Hematopoietic multipotent progenitor cell treated with erythropoietin and hydrocortisone succinate and interleukin-3 and kit ligand, for 15 days (in vitro differentiated cells): ENCODE measurements at regions not wholly inside any gene's neighbourhood (a gene's known extent, or its start where the extent isn't known, plus 50 kb on each side); places are given as distances from the start of the nearest gene placed in this dataset.
"Not testable (repeated sequence)": the region's sequence is repeated elsewhere in the genome, so short reads cannot be mapped to it uniquely, and the experiment has no call there.

Experiments
- DNase-seq: peaks from one replicate; pipeline ENCODE4 v3.0.0-alpha.2; 2015; ENCODE audit warnings: low spot score

DNA sequence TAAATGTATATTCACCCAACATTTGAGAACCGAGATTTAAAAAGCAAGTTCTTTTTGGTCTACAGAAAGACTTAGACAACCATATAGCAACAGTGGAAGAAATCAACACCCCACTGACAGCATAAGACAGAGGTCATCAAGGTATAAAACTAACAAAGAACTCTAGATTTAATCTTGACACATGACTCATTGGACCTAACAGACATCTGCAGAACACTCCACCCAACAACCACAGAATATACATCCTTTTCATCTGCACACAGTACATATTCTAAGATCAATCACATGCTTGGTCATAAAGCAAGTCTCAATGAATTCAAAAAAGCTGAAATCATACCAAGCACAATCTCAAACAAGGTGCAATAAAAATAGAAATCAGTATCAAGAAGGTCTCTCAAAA, 65.8 kb downstream of the SPIN4 start:
- DNase-seq = no peak

DNA sequence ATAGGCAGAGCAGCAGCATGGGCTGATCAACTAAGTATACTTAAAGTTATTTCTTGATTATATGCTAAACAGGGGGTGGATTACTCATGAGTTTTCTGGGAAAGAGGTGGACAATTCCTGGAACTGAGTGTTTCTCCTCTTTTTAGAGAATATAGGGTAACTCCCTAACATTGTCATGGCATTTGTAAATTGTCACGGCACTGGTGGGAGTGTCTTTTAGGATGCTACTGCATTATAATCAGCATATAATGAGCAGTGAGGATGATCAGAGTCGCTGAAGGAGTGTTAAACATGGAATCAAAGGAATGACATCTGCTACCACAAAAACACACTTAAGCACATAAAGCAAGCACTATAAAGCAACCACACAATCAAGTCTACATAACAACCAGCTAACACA, 66.5 kb downstream of the SPIN4 start:
- DNase-seq = no peak

DNA sequence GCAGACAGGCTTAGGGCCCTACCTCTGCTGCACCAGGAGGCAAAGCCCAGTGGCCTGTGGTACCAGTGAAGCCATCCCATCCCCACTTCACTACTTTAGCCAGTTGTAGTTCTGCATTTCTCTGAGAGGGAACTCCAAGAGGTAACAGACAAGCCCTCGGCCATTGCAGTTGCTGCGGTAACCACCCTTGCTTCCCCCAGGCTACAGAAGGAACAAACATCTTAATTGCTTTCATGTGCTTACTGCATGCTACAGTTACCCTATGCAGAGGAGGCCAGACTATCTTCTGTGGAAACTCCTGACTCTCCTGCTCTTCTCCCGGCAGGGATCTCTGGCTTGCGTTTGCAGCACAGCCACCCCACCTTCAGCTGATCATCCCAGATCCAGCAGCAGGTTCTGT, 67.8 kb downstream of the SPIN4 start:
- no peak for DNase-seq

DNA sequence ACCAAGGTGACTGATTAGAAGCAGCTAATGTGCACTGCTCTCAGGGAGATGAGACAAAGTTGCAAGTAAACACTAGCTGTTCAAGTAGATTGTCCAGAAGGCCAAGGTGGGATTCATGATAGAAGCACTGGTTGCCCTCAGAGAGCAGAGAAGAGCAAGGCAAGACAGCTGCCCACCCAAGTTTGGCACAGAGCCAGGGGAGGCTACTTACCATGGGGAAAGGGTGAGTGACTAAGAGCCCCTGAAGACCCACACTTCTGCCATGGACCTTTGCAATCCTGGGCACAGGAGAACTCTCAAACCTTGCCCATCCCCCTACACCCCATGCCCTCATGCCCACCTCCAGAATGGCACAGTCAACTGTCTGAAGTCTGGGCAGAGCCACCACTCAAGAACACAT, 68.3 kb downstream of the SPIN4 start:
- no peak for DNase-seq

DNA sequence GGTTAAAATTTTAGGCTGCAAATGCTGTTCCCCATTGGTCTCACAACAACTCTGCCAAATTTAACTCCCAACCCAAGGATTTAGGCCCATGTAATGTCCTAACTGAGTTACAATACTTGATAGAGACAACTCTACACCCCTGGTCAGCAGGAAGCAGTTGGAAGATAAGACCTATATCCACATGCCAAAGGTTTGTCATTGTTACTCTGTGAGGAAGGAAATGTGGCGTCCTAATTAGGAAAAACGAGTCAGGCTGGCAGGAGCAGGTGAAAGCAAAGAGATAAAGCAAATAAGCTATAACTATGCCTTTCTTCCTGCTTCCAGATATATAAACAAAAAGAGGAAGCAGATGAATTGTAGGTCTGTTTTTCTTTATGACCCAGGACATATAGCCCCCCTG, 69.1 kb downstream of the SPIN4 start:
- no peak for DNase-seq

DNA sequence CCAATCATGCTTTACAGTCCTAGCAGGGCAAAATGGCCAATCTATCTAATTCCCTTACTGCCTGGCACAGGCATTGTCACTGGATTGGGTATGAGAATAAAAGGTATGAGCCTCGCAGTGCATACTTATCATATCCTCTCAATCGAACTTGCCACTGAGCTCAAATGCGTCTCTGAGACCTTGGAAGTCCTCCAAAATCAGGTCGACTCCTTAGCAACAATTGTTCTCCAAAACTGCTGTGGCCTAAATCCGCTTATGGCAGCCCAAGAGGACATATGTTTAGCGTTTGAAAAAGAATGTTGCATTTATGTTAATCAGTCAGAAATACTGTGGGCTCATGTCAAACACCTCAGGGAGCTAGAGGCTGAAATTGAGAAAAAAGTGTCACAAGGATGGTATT, 69.7 kb downstream of the SPIN4 start:
- no peak for DNase-seq

DNA sequence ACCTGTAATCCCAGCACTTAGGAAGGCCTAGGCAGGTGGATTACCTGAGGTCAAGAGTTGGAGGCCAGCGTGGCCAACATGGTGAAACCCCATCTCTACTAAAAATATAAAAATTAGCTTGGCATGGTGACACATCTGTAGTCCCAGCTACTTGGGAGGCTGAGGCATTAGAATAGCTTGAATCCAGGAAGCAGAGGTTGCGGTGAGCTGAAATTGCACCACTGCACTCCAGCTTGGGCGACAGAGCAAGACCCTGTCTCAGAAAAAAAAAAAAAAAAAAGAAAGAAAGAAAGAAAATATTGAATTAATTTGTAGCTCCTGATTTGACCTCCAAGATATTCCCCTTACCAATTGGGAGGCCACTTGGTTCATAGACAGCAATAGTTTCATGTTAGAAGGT, 73.7 kb downstream of the SPIN4 start:
- not testable (repeated sequence) for DNase-seq

DNA sequence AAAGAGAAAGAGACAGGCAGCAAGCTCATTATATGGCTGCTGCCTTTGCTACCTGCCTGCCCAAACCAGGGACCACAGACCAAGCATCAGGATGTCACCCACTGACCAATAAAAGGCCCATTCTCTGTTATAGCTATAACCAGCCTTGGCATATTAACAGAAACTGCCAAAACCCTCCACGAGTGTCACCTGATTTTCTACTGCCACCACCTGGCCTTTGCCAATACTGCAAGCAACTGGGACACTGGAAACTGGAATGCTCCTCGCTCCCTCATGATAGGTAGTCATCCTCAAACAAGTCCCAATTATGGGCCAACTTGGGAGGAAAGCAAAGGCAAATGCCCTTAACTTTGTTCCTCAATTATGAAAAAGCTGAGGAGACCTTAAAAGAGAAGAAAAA, 76.0 kb downstream of the SPIN4 start:
- peak; percentile 2 for DNase-seq

DNA sequence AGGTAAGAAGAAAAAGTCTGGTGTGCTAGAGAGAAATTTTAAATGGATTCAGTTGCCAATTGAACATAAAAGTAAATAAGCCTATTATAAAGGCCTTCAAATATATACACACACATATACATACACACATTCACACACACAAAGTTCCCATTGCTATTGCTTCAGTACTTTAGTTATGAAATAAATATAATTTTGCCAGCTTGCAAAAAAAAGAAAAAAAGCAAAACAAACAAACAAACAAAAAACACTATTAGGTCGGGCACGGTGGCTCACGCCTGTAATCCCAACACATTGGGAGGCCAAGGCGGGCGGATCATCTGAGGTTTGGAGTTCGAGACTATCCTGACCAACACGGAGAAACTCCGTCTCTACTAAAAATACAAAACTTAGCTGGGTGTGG, 80.3 kb downstream of the SPIN4 start:
- DNase-seq = no peak

DNA sequence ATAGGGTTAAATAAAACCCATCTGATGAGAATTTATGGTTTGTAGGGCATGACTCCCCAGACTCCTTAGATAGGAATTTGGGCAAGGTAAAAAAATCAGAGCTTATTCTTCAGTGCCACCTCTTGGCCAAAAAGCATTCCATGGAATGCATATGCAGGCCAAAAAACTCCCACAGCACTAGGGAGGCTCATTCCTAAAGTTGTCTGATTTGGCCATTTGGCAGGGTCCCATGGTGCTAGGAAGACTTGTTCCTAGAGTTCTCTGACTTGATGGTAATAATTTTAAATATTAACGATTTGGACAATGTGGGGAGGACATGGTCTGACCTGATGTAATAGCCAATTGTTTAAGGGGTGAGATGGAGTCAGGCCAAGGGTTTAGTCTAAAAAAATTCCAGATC, 93.0 kb downstream of the SPIN4 start:
- DNase-seq = no peak

DNA sequence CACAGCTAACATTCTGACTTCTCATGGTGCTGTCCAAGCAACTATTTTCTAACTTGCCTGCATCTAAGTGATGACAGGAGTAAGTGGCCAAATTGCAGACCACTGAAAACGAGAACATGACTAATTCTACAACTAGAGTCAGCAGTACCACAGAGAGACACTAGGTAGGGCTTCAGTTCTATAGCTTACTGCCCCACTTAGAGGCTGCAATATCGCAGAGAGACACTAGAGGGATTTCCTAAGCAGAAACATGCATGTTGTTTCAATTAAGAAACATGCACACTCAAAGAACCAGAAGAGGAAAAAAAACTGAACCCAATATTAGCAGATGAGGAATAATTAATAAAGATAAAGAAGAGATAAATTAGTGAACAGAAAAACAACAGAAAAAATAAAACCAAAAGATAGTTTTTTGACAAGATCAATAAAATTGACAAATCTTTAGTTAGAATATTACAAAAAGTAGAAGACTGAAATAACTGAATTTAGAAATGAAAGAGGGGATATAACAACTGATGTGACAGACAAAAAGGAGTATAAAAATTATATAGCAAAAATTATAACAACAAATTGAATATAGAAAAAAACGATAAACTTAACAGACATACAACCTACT, 100.8 kb downstream of the SPIN4 start:
- peak; percentile 20 for DNase-seq

DNA sequence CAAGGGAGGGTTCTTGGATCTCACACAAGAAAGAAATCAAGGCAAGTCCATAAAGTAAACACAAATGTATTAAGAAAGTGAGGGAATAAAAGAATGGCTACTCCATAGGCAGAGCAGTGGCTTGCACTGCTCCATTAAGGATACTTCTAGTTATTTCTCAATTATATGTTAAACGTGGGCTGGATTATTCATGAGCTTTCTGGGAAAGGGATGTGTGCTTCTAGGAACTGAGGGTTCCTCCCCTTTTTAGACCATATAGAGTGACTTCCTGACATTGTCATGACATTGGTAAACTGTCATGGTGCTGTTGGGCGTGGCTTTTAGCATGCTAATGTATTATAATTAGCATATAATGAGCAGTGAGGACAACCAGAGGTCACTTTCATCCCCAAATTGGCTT, 108.4 kb downstream of the SPIN4 start:
- DNase-seq = not testable (repeated sequence)

DNA sequence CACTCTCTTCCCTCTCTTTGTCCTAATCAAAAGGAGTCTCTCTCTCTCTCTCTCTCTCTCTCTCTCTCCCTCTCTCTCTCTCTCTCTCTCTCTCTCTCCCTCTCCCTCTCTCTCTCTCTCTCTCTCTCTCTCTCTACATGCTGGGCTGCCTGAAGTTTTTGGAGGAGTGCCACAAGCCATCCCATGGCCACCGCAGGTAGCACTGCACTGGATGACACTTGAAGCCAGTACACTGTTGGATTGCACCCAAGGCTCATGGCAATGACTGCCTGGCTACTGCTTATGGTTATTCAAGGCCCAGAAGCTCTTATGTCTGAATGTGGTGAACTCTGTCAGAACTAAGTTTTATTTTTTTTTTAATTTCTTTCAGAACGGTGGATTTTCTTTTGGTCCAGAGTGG, 115.2 kb downstream of the SPIN4 start:
- DNase-seq = not testable (repeated sequence)

DNA sequence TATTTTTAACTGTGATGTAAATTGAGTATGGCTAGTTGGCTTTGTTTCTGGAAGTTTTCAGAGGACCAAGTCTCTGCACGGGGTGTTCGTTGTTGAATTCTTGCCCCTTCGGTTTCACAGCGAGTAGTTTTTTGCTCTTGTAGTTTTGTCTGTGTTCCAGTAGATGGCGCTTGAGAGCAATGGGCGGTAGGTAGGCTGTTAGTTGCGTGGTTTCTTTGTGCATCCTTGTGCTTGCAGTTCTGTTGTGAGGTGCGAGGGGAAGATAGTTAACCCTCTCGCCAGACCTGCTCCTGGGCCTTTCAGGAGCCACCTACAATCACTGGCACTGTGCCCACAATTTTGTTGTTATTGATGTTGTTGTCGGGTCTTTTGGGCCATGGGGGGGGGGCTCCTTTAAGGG, 118.1 kb downstream of the SPIN4 start:
- DNase-seq = not testable (repeated sequence)

DNA sequence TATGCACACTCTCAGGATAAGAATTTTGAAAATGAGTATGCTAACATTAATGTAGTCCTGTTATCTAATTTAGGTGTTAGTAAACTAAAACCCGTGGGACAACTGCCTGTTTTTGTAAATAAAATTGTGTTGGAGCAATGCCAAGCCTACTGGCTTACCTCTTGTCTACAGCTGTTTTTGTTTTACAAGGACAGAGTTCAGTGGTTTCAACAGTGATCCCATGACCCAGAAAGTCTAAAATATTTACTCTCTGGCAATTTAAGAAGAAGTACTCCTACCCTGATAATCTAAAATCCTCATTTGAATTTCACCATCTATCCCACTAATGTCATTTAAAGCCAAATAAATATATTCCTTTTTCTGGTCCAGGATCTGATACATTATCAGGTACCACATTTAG, 132.9 kb downstream of the SPIN4 start:
- DNase-seq = not testable (repeated sequence)

DNA sequence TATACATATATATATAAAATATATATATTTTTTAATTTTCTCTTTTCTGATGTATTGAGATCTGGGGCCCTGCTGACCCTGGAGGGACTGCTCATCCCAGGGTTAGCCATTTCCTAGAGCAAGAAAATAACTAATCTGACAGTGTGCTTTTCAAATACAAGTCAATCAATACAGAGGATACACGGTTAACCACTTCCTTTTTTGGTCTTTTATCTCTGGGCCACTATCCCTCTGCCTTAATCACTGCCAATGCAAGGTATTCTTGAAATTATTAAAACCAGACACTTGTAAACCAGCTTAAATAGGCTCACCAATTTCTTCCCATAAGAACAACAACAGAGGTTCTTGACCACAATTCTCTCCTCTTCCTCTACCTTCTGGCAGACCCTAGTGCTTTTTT, 133.6 kb downstream of the SPIN4 start:
- not testable (repeated sequence) for DNase-seq

DNA sequence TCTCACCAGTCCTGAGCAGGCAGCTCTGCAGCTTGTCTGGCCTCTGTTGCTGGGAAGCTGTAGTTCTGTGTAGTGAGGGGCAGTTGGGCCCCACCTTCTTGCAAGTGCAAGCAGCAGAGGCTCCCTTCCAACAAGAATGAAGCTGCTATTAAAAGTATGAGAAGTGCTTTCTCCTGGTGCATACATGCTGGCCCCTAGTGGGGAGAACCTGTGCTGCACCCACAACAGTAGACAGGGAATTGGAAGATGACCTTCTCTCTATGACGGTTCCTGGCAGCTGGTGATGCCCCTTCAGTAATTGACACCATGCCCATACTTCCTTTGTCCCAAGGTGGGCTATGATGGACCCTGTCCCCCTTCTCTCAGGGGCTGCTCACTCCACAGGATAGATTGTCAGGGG, 141.5 kb downstream of the SPIN4 start:
- DNase-seq = not testable (repeated sequence)

DNA sequence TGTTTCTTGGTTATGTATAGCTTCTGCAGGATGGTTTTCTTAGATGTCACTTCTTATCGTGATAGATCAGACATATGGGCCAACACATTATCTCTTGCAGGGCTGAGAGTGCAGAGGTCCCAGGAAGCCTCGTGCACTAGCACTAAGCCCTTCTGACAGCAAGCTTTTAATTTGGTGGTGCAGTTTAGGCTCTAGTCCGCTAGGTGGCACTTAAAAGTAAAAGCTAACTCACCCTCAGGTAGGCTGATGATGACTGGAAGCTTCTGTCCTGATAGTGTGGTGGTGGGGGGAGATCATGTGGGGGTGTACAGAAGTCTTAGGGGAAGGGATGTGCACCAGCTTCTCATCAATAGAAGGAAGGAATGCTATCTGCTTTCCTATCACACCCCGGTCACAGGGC, 142.0 kb downstream of the SPIN4 start:
- not testable (repeated sequence) for DNase-seq

DNA sequence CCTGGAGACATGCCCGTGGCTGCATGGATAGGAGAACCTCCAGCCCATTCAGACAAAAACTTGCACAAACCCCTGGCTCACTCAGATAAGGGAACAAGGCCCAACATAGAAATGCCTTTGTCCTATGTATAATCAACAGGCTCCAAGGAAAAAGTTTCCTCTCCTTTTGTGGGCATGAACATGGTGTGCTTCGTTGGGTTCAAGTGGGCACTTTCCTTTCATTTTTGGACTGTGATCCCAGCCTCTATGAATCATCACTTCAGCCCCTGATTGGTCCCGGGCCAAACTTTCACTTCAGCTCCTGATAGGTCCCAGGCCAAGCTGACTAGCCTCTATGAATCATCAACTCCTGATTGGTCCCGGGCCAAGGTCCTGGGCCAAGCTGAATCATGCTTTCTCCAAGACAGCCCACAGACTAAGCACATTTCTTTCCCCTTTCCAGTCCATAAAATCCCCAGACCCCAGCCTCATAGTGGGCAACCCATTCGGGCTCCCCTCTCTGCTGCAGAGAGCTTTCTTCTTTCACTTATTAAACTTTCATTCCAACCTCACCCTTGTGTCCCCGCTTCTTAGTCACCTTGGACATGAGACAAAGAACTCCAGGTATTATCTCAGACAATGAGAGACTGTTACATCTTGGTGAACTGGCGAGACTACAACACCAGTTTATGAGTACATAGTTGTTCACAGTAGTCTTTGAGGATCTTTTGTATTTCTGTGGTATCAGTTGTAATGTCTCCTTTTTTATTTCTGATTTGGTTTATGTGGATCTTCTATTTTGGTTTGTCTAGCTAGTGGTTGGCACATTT, 146.7 kb downstream of the SPIN4 start:
- not testable (repeated sequence) for DNase-seq

DNA sequence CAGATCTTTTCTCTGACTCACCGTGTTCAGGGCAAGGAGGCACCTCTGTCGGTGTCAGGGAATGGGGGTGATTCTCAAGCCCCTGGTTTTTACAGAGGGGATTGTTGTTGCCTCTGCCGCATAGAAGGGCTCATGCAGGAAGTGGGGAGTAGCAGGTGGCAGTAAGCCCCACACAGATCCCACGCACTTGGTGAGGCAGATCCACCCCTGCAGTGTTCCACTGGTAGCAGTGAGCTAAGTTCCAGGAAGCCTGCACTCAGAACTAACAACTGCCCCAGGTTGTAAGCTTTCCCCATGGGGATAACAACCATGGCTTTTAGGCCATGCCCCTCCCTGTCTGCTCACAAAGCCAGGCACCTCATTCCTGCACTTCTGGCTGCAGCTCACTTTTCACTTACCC, 149.1 kb downstream of the SPIN4 start:
- DNase-seq = not testable (repeated sequence)

DNA sequence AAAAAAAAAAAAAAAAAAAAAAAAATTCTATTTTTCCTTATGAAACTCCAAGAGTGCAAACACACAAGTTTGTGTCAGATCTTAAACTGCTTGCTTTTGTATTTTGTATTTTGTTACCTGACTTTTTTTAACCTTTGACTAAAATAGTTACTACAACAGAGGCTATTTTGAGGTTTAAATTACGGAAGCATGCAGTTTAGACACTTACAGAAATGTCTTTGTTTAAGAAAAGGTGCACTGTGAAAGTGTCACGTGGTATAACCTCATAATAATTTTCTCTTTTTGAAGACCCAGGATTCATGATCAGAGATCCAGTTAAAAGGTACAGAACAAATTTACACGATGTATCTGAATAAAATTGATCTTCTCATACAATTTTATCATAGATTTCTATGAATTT, 152.4 kb downstream of the SPIN4 start:
- not testable (repeated sequence) for DNase-seq

DNA sequence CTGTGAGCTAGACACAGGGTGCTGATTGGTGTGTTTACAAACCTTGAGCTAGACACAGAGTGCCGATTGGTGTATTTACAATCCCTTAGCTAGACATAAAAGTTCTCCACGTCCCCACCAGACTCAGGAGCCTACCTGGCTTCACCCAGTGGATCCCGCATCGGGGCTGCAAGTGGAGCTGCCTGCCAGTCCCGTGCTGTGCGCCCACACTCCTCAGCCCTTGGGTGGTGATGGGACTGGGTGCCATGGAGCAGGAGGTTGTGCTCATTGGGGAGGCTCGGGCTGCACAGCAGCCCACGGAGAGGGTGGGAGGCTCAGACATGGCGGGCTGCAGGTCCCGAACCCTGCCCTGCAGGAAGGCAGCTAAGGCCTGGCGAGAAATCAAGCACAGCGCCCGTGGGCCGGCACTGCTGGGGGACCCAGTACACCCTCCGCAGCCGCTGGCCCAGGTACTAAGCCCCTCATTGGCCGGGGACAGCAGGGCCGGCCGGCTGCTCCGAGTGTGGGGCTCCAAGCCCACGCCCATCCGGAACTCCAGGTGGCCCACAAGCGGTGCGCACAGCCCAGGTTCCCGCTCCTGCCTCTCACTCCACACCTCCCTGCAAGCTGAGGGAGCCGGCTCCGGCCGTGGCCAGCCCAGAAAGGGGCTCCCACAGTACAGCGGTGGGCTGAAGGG, 158.6 kb downstream of the SPIN4 start:
- DNase-seq = not testable (repeated sequence)

DNA sequence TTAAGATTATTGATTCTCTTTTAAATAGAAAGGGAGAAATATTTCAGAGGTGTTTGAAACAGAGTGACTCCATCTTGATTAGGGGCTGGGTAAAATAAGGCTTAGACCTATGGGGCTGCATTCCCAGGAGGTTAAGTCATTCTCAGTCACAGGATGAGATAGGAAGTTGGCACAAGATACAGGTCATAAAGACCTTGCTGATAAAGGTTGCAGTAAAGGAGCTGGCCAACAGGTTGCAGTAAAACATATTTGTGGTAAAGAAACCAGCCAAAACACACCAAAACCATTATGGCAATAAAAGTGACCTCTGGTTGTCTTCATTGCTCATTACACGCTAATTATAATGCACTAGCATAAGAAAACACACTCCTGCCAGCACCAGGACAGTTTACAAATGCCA, 165.0 kb downstream of the SPIN4 start:
- DNase-seq = no peak
